ENCODE measurements at regions not wholly inside any gene's neighbourhood (a gene's known extent, or its start where the extent isn't known, plus 50 kb on each side); places are given as distances from the start of the nearest gene placed in this dataset.

- TF ChIP-seq CTCF (IDR thresholded peaks at IDR 0.05) (no peak), ZFX (IDR thresholded peaks at IDR 0.05; ENCODE audit: borderline replicate concordance) (no peak)
Measured at GRCh38 chr5:42301349-42301748, 121.9 kb upstream of the GHR start.
